HG03175 (cell line): ENCODE measurements at regions not wholly inside any gene's neighbourhood (a gene's known extent, or its start where the extent isn't known, plus 50 kb on each side); places are given as distances from the start of the nearest gene placed in this dataset.

Source experiments
- ATAC-seq: cut with Tn5 transposase; IDR thresholded peaks from one replicate; pipeline ENCODE4 v1.9.1; 2021; ENCODE audit warnings: mild to moderate bottlenecking, moderate library complexity; ENCODE audit not compliant: unreplicated experiment

DNA sequence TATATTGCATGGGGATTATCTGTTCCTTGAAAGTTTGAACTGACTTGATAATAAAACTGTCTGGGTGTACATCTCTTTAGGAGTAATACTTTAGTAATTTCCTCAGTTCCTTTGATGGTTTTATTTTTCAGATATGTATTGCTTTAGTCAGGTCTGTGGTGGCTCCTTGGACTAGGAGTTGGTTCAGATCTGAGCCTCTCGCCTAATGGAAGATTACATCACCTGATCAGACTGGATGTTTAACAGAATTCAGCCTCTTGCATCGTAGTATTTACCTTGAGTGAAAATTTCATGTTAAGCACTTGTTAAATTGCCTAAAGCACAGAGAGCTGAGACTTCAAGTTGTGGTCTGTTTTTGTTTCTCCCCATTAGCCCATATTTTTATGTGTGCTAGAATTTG lies 267.3 kb downstream of the MAP2K4 start:
- no peak for ATAC-seq

DNA sequence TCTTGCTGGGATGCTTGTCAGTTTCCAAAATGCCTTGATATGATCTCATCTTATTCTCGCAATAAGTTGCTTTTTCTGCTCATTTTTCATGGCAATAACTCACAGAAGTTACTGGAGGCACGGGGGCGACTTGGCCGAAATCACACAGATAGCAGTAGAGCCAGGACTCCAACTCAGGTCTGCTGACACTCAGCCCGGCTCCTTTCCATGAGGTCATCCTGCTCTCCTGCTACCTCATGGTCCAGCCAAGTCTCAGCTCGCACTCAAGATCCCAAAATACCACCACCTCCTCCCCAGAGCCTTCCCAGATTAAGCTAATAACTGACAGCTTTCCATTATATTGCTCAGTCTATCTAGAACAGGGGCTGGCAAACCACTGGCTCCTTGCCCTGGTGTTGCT lies 269.5 kb downstream of the MAP2K4 start:
- no peak for ATAC-seq

DNA sequence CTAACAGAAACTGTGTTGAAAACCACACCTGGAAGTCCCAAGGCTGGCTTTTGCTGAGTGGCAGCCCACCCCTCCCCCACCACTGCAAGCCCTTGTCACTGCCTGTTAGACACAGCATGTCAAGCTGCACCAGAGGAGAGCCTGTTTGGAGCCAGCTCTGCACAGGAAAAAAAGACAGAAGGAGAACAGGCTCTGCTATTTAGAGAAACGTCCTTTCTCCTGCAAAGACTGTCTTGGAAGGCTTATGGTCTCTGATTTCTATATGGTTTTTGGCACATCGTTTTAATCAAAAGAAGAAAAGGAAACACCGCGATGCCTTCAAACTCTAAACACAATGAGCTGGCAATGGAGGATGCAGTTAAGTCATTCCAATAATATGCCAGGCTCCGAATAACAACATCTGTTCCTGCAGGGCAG lies 275.5 kb downstream of the MAP2K4 start:
- ATAC-seq = no peak

DNA sequence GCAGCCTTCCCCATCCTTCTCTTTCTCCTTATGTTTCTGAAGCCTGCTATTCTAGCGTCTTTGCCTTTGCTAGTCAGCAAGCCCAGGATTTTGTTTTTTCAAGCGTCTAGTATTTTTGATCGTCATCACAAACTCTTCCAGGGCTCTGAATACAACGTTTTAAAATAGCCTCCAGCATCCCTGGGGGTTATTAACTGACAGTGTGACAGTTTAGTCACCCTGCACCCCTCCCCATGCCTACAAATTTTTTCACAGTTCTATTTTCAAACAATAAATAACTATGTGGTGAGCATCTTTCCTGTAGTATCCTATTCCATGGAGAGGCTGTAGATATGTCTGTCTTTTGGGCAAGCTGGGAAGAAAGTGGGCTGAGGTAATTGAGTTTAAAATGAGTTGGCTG lies 280.9 kb downstream of the MAP2K4 start:
- ATAC-seq = no peak

DNA sequence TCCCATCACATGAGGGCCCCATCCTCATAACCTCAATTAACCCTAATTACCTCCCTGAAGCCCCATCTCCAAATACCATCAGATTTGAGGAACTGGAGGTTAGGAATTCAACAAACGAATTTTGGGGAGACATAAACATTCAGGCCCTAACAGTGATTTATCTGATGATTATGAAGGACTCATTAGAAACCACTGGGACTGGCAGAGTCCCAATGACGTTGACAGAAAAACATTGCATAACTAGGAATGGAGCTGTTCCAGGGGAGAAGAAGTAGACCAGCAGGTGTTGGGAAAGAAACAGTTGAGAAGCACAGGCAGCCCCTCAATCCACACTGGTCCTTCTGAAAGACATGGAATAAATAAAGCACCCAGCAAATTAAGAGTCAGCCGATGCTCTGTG lies 282.0 kb downstream of the MAP2K4 start:
- no peak for ATAC-seq

- no peak for ATAC-seq
These were observed 290.1 kb downstream of the MAP2K4 start for GRCh38 chr17:12310811-12311210.

- ATAC-seq = no peak
These were observed 292.0 kb downstream of the MAP2K4 start for GRCh38 chr17:12312692-12313091.

DNA sequence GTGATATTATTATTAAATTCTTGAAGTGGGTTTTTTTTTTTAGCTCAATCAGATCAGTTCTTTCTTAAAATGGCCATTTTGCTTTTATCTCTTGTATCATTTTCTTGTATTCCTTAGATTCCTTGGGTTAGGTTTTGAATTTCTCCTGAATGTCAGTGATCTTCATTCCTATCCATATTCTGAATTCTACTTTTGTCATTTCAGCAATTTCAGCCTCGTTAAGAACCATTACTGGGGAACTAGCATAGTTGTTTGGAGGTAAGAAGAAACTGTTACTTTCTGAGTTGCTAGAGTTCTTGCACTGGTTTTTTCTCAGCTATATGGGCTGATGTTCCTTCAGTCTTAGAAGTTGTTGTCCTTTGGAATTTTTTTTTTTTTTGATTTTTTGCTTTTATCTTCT lies 293.1 kb downstream of the MAP2K4 start:
- ATAC-seq = no peak

GRCh38 chr17:12316021-12316420 lies 295.3 kb downstream of the MAP2K4 start:
- no peak for ATAC-seq

DNA sequence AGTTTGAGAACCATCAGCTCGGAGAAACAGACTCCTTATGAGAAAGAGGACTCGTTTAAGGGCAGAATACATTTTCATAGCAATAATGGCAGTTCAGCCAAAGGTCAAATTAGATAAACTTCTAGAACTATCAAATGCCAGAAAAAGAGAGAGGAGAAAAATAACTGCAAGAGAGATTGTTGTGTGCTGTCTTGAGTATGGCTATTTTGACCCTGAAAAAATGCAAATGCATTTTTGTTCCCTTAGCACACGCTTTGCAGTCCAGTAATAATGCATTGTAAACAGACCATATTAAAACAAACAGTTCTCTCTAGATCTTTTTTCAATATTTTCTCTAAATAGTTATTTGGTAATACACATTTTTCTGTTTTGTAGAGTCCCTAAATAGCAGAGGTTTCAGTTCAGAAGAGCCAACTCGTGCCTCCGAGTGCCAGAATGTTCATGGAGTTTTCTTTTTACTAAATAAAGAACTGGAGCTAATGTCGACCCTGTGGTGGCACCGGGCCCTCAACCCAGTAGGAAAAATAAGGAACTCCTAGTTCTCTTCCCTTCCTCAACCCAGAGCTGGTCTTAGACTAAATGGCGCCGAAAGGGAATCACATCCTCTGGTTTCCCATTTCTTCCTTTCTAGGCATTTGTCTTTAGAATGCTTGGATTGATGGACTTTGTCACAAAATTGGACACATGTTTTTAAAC lies 298.0 kb downstream of the MAP2K4 start:
- no peak for ATAC-seq

DNA sequence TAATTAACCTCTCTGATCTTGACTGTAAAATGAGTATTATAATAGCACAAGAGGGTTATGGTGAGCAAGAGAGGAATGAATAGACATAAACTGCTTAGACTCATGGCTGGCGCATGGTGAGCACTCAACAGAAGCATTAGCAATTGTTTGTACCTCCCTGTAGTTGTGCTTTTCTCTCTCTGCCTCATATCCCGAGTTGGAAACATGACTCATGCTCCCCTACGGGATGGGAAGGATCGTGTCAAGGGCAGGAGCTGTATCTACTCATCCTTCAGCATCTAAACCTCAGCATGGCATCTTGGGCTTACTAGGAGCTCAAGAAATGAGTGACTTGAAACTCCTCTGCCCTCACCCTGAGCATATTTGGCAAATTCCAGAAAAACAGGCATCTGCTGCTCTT lies 299.6 kb downstream of the MAP2K4 start:
- ATAC-seq = no peak

DNA sequence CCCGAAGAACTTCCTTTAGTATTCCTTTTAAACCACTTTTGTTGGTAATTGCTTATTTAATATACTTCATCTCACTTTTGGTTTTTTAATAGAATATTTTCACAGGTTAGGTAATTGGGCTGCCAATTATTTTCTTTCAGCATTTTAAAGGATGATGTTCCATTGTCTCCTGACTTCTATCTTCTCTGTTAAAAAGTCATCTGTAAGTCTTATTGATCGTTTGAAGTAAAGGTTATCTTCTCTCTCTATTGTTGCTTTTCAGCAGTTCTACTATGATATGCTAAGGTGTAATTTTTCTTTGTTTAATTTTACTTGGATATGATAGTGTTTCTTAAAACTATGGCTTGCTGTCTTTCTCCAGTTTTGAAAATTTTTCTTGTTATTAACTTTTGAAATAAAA lies 307.5 kb downstream of the MAP2K4 start:
- no peak for ATAC-seq

DNA sequence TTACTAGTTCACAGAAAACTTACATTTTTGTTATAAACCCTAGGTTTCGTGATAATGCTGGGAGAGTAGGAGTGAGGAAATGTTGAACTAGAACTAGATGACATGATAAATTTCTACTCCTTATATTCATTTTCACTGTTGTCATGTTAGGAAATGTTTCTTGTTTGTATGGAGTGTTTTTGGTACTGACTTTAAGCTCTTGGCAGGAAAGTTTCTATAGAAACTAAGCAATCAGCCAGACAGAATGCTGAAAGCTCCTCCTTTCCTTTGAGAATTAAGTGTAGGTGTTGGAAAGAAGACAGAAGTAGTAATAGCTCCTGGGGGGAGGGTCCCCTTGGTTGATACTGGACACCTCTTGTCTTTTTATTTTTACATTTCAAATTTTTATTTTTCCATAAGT lies 309.8 kb downstream of the MAP2K4 start:
- ATAC-seq = no peak

DNA sequence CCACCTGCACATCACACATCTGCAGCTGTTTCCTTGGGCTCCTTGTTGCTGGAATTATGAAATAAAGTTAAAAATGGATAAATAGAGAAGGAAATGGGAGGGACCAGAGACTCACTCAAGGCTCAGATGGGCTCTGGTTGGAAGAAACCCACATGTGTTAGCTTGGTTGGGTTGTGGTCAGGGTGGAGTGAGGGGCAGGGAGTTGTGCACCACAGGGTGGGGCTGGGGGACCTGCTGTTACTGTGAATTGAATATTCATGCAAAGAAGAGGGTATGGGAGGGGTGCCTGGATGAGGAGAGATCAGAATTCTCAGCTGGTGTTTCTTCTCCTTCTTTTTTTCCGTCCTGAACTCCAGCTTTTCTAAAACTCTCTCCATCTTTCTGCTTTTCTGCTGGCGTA lies 320.7 kb downstream of the MAP2K4 start:
- ATAC-seq = no peak

GRCh38 chr17:12342161-12342560 lies 321.5 kb downstream of the MAP2K4 start:
- ATAC-seq = no peak

DNA sequence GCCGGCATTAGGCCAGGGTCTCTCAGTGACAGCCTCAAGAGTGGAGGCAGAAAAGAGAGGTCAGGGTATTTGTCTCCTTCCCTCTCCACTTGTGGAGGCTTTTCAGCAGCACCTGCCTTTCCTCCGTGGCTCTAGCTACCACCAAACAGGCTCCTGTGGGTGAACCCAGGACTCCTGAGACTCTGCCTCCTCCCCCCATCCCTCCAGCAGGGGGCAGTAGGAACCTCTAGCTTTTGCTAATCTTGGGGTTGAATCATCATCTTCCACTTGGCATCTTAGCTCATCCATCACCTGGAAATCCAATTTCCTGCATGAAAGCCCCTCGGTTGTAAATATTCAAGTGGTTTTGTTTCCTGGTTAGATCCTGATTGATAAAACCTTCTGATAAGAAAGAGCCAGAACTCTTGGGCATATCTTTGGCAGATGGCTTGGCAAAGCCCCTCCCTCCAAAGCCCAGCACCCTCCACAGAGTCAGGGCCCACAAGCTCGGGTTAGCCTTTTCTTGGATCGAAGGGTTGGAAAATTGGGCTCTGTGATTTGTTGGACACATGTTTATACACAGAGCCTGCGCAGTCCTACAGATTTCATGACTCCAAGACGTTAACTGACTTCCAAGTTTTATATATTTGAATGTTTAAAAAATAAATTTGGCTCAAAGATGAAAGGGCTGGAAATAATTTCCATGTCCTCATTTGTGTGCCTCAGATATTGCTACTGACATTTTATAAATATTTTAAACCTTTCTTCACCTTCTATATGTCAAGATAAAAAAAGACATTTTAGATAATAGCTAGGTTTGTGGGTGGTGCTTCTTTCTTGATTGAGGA lies 322.1 kb downstream of the MAP2K4 start:
- ATAC-seq = no peak

GRCh38 chr17:12348476-12348875 lies 317.2 kb upstream of the MYOCD start:
- ATAC-seq = no peak

DNA sequence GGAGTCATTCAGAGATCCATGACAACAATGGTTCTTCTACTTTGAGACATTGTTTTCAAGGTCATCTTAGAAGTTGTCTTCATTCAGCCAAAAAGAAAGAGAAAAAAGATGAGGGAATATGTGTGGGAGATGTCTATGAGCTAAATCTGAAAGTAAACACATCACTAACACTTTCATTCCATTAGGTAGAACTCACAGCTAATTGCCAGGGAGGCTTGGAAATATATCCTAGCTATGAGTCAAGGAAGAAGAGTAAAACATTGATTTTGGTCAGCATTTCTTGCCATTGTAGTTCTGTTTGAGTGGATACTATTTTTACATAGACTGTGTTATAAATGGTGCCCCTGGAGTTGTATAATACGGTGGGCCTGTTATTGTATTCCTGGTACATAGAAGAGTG lies 316.4 kb upstream of the MYOCD start:
- ATAC-seq = no peak

GRCh38 chr17:12352127-12352526 lies 313.6 kb upstream of the MYOCD start:
- ATAC-seq = no peak

DNA sequence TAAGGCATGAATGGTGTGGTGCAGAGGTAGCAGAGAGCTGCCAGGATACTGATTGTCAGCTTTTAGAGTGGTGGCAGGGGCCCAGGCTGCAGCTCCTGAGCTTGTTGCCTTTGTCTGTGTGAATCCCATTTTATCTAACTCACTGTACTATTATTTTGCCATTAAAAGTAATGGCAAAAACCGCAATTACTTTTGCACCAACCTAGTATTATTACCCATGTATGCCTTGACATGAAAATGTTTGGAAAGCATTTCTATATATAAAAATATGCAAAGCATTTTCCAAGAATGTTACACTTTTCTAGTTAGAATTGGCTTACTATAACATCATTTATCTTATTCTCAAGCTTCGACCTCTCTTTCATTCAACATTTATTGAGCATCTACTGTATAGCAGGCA lies 308.1 kb upstream of the MYOCD start:
- no peak for ATAC-seq

DNA sequence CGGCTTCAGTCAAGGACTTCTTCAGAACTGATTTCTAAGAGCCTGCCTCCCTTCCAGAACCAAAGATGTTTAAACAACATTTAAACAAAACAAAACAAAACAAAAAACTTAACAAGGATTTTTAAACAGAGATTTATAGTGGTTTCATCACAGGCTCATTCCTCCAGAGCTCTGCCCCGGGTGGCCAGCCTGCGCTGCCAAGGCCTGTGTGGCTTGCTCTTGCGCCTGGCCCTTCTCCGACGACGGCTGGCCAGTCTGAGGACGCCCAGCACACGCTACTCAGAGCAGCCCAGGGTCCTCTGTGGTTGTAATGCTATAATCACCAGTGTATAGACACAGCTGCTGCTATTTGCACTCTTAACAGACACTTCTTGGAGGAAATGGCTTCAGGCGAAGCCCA lies 307.2 kb upstream of the MYOCD start:
- no peak for ATAC-seq

GRCh38 chr17:12362853-12363455 lies 302.7 kb upstream of the MYOCD start:
- ATAC-seq = no peak
